Natural killer cell (primary cell): ENCODE measurements at regions not wholly inside any gene's neighbourhood (a gene's known extent, or its start where the extent isn't known, plus 50 kb on each side); places are given as distances from the start of the nearest gene placed in this dataset.
"Not testable (repeated sequence)": the region's sequence is repeated elsewhere in the genome, so short reads cannot be mapped to it uniquely, and the experiment has no call there.

Source experiments
- ATAC-seq, 3 donors: fragments of 150-1000 bp in 2 of 3; fragments of 200-7000 bp in 1 of 3; cut with Tn5 transposase; 1 replicate in 1 of 3; 2 replicates in 2 of 3; pipeline ENCODE4 v1.10.0; 2021; ENCODE audit warnings: mild to moderate bottlenecking in 2 of 3, moderate library complexity in 2 of 3
- DNase-seq, 2 donors: peaks; one replicate each; pipeline versions ENCODE4 v3.0.0 to v3.0.0-alpha.2; 2013 to 2021; ENCODE audit warnings: mixed read lengths in 1 of 2
- H3K27ac ChIP-seq: one replicate; pipeline ENCODE4 v1.5.1; 2013; ENCODE audit warnings: mild to moderate bottlenecking, low read length
- H3K27me3 ChIP-seq: one replicate; pipeline ENCODE4 v1.6.1; 2013; ENCODE audit warnings: low read length; ENCODE audit not compliant: control insufficient read depth, insufficient read depth
- H3K36me3 ChIP-seq: one replicate; pipeline ENCODE4 v1.6.1; 2013; ENCODE audit warnings: low read length; ENCODE audit not compliant: control insufficient read depth, insufficient read depth
- H3K4me1 ChIP-seq: one replicate; pipeline ENCODE4 v1.6.1; 2013; ENCODE audit warnings: low read length; ENCODE audit not compliant: control insufficient read depth, insufficient read depth
- H3K4me3 ChIP-seq: one replicate; pipeline ENCODE4 v1.5.1; 2013; ENCODE audit warnings: low read length
- H3K9me3 ChIP-seq: one replicate; pipeline ENCODE4 v1.6.1; 2013; ENCODE audit warnings: low read length; ENCODE audit not compliant: control insufficient read depth, insufficient read depth
- H3K27ac Mint-ChIP-seq, 2 donors: one replicate each; pipeline ENCODE4 v1.8.0; 2022; ENCODE audit warnings: mild to moderate bottlenecking in 2 of 2, mixed read lengths in 2 of 2, moderate library complexity in 1 of 2
- H3K27me3 Mint-ChIP-seq, 2 donors: one replicate each; pipeline ENCODE4 v1.8.0; 2022; ENCODE audit warnings: low read depth in 2 of 2, mixed read lengths in 2 of 2
- H3K36me3 Mint-ChIP-seq: one replicate; pipeline ENCODE4 v1.8.0; 2022; ENCODE audit warnings: mixed read lengths
- H3K4me1 Mint-ChIP-seq, 2 donors: one replicate each; pipeline ENCODE4 v1.8.0; 2022; ENCODE audit warnings: mixed read lengths in 2 of 2
- H3K4me3 Mint-ChIP-seq: one replicate; pipeline ENCODE4 v1.8.0; 2022; ENCODE audit warnings: mild to moderate bottlenecking, moderate library complexity, mixed read lengths
- H3K9me3 Mint-ChIP-seq, 2 donors: one replicate each; pipeline ENCODE4 v1.8.0; 2022; ENCODE audit warnings: mixed read lengths in 2 of 2
- WGBS: methylation state at CpG from one replicate; pipeline ENCODE4 v1.1.7; 2013; ENCODE audit warnings: missing lambda C conversion rate; ENCODE audit not compliant: insufficient coverage; 5-methylcytosine and 5-hydroxymethylcytosine counted together
- intact Hi-C: fragments of 100-400 bp; cut with micrococcal nuclease; formaldehyde crosslinking; loops from one replicate; pipeline ENCODE4 v1.14.2; 2022
- TF ChIP-seq, protein P1 (sequence below): fragments of 200-600 bp; IDR thresholded peaks from one replicate; pipeline ENCODE4 v1.8.0; 2022; ENCODE audit warnings: antibody characterized with exemption

DNA sequence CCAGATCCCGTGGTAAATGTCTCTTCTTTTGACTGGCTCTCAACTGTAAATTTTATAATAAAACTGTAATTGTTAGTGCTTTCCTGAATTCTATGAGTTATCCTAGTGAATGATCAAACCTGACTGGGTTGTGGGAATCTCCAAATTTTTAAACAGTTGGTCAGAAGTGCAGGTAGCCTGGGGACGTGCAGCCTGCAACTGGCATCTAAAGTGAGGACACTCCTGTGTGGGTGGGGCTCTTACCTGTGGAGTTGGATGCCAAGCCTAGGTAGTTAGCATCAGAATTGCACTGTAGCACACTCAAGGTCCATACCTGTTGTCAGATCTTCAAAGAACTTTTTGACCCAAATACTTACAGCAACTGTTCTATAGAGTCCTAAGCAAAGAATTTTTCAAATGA lies 207.1 kb upstream of the NBEA start:
- no peaks in the 10 kb centered on the region for H3K27me3 ChIP-seq
- intact Hi-C loops = no loop called here
- no peaks in the 10 kb centered on the region for H3K4me1 Mint-ChIP-seq
- H3K4me1 ChIP-seq = no peaks in the 10 kb centered on the region
- 48% methylated on average over 2 of the region's 2 CpGs for WGBS
- no peak overlapping the region for H3K27ac ChIP-seq
- TF ChIP-seq, protein P1, sequence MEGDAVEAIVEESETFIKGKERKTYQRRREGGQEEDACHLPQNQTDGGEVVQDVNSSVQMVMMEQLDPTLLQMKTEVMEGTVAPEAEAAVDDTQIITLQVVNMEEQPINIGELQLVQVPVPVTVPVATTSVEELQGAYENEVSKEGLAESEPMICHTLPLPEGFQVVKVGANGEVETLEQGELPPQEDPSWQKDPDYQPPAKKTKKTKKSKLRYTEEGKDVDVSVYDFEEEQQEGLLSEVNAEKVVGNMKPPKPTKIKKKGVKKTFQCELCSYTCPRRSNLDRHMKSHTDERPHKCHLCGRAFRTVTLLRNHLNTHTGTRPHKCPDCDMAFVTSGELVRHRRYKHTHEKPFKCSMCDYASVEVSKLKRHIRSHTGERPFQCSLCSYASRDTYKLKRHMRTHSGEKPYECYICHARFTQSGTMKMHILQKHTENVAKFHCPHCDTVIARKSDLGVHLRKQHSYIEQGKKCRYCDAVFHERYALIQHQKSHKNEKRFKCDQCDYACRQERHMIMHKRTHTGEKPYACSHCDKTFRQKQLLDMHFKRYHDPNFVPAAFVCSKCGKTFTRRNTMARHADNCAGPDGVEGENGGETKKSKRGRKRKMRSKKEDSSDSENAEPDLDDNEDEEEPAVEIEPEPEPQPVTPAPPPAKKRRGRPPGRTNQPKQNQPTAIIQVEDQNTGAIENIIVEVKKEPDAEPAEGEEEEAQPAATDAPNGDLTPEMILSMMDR = no peak
- peaks cover 8 to 9% of the 10 kb centered on the region in 2 donors for H3K9me3 Mint-ChIP-seq
- ATAC-seq (no peak), DNase-seq (no peak)
- H3K27ac Mint-ChIP-seq = no peak overlapping the region
- H3K4me3 ChIP-seq = no peak overlapping the region
- no peaks in the 10 kb centered on the region for H3K9me3 ChIP-seq
- H3K36me3 Mint-ChIP-seq = no peaks in the 10 kb centered on the region
- no peaks in the 10 kb centered on the region for H3K27me3 Mint-ChIP-seq
- no peak overlapping the region for H3K4me3 Mint-ChIP-seq
- no peaks in the 10 kb centered on the region for H3K36me3 ChIP-seq

DNA sequence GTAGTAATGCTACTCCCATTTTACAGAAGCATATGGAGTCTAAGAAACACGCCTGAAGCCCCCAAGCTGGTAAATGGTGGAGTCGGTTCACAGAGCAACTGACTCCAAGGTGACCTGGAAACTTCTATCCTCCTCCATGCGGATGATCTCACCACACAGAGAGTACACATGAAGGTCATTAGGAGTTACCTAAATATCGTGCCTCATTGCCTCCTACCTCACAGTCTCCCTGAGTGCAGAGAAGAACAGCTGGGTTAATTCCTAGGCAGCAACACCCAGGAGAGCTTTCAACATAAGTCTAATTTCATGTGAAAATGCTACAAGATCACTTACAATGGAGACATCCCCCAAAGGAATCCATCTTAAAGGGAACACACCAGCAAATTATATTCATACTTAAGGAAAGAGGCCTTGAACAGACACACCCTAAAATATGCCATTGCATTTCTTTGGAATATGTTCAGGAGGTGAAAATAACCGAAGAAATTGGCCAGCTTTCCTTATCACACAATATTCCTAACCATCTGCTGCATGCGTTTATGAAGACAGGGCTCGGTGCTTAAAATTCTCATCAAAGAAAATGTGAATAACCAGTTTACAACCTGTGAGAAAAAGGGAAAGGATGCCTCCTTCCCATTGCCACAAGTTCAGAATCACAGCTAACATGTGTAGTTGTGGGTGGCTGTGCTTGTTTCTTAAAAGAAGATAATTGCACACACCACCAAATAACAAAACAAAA lies 203.6 kb upstream of the NBEA start:
- no peaks in the 10 kb centered on the region for H3K36me3 Mint-ChIP-seq
- Histone ChIP-seq H3K4me3 (no peak overlapping the region), H3K27me3 (no peaks in the 10 kb centered on the region), H3K36me3 (no peaks in the 10 kb centered on the region), H3K4me1 (no peaks in the 10 kb centered on the region), H3K27ac (no peak overlapping the region), H3K9me3 (no peaks in the 10 kb centered on the region)
- TF ChIP-seq, protein P1 = no peak
- no peaks in the 10 kb centered on the region for H3K4me1 Mint-ChIP-seq
- no peak for ATAC-seq
- intact Hi-C loops = no loop called here
- no peak overlapping the region for H3K4me3 Mint-ChIP-seq
- 89% methylated on average over 5 of the region's 7 CpGs for WGBS
- no peak overlapping the region for H3K27ac Mint-ChIP-seq
- no peaks in the 10 kb centered on the region for H3K27me3 Mint-ChIP-seq
- H3K9me3 Mint-ChIP-seq = peaks cover 3 to 11% of the 10 kb centered on the region in 2 donors
- DNase-seq = no peak

DNA sequence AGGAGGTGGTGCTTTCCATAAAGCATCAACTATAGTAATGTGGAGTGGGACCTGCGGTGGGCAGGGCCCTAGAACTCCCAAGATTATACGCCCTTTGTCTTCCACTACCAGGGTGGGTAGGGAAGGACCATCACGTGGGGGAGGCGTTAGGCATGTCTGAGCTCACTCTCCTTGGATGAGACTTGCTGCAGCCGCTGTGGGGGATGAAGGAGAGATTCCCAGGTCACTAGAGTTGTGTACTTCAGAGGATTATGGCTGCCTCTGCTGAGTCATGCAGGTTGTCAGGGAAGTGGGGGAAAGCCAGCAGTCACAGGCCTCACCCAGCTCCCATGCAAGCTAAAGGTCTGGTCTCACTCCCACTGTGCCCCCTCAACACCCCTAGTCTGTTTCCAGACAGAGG lies 195.0 kb upstream of the NBEA start:
- H3K36me3 Mint-ChIP-seq, H3K9me3 ChIP-seq, DNase-seq, H3K27me3 ChIP-seq, H3K27ac Mint-ChIP-seq, H3K4me3 ChIP-seq, ATAC-seq, H3K4me1 ChIP-seq, H3K27me3 Mint-ChIP-seq, intact Hi-C loops, H3K36me3 ChIP-seq, H3K4me1 Mint-ChIP-seq, H3K27ac ChIP-seq, H3K4me3 Mint-ChIP-seq: not testable (repeated sequence)
- H3K9me3 Mint-ChIP-seq = peaks cover 15 to 23% of the 10 kb centered on the region in 2 donors
- 90% methylated on average over 5 of the region's 5 CpGs for WGBS

DNA sequence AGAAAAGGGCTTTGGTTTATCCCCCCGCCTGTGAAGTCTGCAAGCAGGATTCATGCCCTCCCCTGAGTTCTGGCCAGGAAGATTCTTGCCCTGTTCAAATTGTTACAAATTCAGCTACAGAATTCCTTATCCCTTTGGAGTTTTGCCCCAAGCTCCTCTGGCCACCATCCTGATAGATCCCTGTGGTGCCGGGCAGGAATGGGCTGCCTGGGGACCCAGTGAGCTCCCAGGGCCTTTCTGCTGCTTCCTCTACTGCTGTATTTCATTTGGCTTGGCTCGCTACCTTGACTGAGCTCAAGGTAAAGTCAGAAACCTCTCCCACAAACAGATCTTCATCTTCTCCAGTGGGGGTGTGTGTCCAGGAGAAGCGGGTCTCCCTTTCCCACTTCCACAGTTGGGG lies 194.6 kb upstream of the NBEA start:
- Mint-ChIP-seq H3K36me3 (no peaks in the 10 kb centered on the region), H3K9me3 (peaks cover 11 to 23% of the 10 kb centered on the region in 2 donors), H3K4me1 (no peaks in the 10 kb centered on the region), H3K27me3 (no peaks in the 10 kb centered on the region), H3K4me3 (no peak overlapping the region), H3K27ac (no peak overlapping the region)
- Histone ChIP-seq H3K27ac (no peak overlapping the region), H3K27me3 (no peaks in the 10 kb centered on the region), H3K9me3 (peaks cover 5% of the 10 kb centered on the region), H3K4me3 (no peak overlapping the region), H3K36me3 (no peaks in the 10 kb centered on the region), H3K4me1 (no peaks in the 10 kb centered on the region)
- no peak for ATAC-seq
- WGBS = 93% methylated on average over 4 of the region's 4 CpGs
- intact Hi-C loops = no loop called here
- no peak for DNase-seq
- TF ChIP-seq, protein P1 = no peak
